AG08395 (cell line): ENCODE measurements at regions not wholly inside any gene's neighbourhood (a gene's known extent, or its start where the extent isn't known, plus 50 kb on each side); places are given as distances from the start of the nearest gene placed in this dataset.
"Not testable (repeated sequence)": the region's sequence is repeated elsewhere in the genome, so short reads cannot be mapped to it uniquely, and the experiment has no call there.

Source experiments
- DNase-seq: peaks from one replicate; pipeline ENCODE4 v3.0.0; 2012; ENCODE audit warnings: mixed read lengths, low spot score

GRCh38 chr19:31037286-31037980 is 311.8 kb downstream of the TSHZ3 start:
- no peak for DNase-seq

DNA sequence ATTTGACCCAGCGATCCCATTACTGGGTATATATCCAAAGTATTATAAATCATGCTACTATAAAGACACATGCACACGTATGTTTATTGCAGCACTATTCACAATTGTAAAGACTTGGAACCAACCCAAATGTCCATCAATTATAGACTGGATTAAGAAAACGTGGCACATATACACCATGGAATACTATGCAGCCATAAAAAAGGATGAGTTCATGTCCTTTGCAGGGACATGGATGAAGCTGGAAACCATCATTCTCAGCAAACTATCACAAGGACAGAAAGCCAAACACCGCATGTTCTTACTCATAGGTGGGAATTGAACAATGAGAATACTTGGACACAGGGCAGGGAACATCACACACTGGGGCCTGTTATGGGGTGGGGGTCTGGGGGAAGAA is 317.8 kb downstream of the TSHZ3 start:
- not testable (repeated sequence) for DNase-seq

DNA sequence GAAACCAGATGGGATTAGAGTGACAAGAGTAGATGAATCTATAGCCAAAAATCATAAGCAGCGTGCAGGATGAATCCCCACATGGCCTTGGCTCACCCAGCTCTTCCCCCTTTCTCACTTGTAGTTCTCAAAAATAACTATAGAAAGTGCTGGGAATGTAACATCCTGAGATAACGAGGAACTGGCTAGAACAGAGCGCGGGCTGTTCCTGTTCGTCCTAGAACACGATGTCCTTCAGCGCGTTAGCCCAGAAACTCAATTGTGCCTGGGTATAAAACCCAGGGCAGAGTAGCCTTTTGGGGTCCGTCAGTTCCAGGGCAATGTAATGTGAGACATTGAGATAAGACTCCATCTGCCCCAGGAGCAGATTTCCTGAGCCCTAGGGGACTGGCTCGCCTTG is 326.2 kb downstream of the TSHZ3 start:
- DNase-seq: no peak

DNA sequence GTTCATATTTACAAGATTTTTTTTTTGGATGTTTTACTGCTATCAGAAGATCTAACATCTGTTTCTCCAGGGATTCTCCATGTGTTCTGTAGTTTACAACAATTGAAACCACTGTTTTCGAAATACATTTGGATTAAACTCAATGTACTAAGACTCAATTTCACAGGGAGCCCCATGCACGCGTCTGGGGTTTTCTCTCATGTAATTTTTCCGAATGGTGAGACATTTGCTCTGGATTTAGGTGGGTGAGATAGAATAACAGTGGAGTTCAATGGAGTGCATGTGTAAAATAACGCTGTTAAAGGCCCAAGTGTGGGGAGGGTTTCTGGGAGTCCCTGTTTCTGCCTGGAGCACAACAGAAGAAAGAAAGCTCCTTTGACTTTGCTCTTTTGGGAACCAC is 330.3 kb downstream of the TSHZ3 start:
- DNase-seq: no peak

DNA sequence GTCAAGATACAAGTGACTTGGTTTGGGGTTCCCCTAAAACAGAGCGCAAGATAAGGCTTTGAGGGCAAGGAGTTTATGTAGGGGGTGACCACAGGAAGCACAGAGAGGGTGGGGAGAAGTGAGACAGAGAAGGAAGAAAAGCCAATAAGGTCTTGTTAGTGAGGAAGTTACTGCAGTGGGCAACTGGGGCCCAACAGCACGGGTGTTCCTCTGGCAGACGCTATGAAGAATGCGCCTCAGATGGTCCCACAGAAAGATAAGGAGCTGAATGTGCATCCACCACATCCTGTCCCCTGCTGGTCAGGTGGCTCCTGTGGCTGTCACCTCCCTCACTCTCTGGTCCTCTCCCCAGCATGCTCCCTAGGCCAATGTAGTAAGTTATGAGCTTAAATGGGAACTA is 333.5 kb downstream of the TSHZ3 start:
- no peak for DNase-seq

DNA sequence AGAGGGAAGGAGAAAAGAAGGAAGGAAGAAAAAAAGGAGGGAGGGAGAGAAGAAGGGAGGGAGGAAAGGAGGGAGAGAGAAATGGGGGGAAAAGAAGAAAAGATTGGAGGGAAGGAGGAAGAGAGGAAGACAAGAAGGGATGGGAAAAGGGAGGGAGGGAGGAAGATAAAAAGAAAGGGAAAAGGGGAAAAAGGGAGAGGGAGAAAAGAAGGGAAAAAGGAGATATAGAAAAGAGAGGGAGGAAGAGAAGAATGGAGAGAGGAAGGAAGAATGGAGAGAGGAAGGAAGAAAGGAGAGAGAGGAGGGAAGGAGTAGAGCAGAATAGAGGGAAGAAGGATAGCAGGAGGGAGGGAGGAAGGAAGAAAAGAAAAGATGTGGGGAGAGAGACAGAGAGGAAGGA is 334.6 kb downstream of the TSHZ3 start:
- DNase-seq: no peak

GRCh38 chr19:31013384-31014020 is 335.7 kb downstream of the TSHZ3 start:
- DNase-seq: no peak

DNA sequence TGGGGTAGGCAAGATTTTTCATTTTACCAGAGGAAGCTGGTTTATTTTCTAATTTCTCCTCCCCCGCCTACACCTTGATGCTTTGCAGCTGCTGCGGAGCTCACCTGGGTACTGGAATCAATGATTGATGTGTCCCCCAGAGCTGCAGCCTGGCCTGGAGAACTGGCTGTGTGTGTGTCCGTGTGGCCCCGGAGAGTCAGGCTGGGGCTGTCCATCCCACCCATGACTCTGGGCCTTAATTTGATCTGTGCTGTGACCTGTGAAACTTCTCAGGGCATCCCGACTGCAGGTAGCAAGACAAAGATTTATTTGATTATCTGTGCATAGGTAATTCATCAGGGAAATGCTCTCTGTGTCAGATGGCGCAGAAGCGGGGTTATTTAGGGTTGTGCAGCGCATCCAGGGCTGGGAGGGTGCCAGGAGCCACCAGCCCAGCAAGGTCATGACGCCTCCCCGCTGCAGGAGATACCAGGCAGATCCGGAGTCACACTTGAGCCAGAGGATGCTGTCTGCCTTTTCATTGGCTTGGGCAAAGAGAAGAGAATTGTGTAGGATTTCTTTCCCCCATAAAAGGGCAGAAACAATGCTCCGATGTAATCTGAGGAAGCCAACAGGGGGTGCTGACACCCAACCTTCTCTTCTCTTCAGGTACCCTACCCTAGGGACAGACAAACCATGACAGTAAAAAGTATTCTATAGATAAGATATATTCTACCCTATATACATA is 346.6 kb downstream of the TSHZ3 start:
- no peak for DNase-seq

GRCh38 chr19:31001991-31002390 is 347.2 kb downstream of the TSHZ3 start:
- DNase-seq: no peak

GRCh38 chr19:31000913-31001312 is 348.3 kb downstream of the TSHZ3 start:
- no peak for DNase-seq

DNA sequence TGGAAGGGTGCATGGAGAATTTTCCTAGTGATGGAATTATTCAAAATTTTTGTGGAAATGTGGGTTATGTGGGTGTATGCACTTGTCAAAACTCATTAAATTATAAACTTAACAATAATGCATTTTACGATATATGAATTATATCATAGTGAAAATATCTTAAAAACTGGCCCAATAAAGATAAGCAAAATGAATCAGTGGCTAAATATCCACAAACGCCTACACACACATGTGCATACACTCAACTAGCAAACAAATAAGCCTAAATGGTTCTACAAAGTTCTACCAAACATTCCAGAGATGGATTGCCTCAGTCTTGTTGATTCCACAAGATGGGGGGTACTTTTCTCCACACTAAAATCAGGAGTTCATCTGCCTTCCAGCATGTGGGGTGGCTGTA is 349.5 kb downstream of the TSHZ3 start:
- no peak for DNase-seq

- no peak for DNase-seq
These were observed 352.0 kb downstream of the TSHZ3 start for GRCh38 chr19:30997222-30997621.

DNA sequence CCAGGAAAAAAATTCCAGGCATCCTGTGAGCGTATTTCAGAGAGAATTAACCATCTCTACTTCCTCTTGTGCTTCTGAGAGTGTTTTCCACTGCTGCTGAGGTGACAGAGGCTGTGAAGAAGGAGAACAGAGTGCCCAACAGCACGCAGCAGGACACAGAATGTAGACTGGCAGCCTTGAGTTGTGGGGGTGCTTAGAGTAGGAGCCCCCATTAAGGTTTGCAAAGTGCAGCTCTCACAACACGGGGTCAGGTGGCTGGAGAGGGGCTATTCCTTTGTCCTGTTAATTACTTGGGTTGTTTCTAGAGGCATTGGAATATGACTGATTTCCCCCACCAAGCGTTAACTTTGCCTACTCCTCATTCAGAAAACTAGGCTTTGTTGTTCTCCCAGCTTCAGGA is 370.6 kb downstream of the TSHZ3 start:
- DNase-seq: no peak

GRCh38 chr19:30969591-30969990 is 379.6 kb downstream of the TSHZ3 start:
- DNase-seq: peak; percentile 4

DNA sequence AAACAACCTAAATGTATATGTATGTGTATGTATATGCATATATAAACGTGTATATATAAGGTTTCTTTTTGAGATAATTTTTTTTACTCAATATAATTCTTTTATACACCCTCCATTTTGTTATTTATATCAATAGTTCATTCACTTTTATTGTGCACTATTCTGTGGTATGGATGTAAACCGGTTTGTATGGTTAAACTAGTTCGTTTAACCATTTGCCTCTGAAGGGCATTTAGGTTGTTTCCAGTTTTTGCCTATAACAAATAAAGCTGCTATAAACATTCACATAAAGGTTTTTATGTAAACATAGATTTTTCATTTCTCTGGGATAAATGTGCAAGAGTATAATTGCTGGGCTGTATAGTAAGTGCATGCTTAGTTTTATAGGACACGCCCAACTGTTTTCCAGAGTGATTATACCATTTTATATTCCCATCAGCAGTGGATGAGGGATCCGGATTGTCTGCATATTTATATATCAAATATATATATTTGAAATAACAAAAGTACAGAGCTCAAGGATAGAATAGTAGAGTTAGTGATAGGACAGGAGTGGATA is 380.3 kb downstream of the TSHZ3 start:
- DNase-seq: no peak

- peak; percentile 16 for DNase-seq
These were observed 381.0 kb downstream of the TSHZ3 start for GRCh38 chr19:30968210-30968609.

GRCh38 chr19:30966486-30966885 is 382.8 kb downstream of the TSHZ3 start:
- no peak for DNase-seq

- no peak for DNase-seq
These were observed 390.2 kb downstream of the TSHZ3 start for GRCh38 chr19:30959011-30959410.

DNA sequence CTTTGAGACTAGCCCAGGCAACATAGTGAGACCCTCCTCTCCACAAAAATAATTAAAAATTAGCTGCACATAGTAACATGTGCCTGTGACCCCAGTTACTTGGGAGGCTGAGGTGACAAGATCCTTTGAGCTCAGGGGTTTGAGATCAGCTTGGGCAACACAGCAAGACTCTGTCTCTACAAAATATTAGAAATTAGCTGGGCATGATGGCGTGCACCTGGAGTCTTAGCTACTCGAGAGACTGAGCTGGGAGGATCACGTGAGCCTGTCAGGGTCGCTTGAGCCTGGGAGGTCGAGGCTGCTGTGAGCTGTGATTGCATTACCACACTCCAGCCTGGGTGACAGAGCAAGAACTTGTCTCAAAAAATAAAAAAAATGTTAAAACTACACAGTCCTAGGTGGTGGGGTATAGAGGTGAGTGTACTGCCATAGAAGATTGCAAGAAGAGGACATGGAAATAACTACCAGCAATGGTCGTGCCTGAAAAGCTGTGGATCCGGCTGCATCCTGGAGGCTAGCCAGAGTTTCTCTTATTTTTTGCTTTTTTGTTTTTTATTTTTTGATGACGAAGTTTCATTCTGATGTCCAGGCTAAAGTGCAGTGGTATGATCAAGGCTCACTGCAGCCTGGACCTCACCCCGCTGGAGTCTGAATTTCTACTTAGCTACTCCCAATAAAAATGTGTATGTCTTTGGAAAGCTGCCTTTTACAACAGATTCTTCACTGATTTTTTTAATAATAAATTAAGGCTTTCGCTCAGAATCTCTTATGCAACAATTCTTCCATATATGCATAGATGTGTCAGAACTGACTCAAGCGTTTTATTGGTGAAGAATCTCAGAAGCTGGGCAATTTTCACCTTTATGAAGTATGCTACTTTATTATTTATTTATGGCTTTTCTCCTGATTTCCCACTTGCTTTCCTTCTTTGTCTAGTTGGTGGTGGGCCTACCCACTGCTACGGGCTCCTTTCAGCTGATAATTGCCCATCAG is 393.8 kb downstream of the TSHZ3 start:
- DNase-seq: no peak

GRCh38 chr19:30944276-30944932 is 404.8 kb downstream of the TSHZ3 start:
- not testable (repeated sequence) for DNase-seq
